Transverse colon (tissue), 4 donors: ENCODE measurements at regions not wholly inside any gene's neighbourhood (a gene's known extent, or its start where the extent isn't known, plus 50 kb on each side); places are given as distances from the start of the nearest gene placed in this dataset.

Experiments used
- CTCF ChIP-seq, 5 experiments: fragments of 200-600 bp in 3 of 5; fragments of 450-650 bp in 2 of 5; sonication (generic) in 3 of 5; IDR thresholded peaks; 1 replicate in 2 of 5; 2 replicates in 3 of 5; pipeline ENCODE4 v1.5.1; 2016 to 2017; ENCODE audit warnings: antibody characterized with exemption in 5 of 5, inconsistent platforms in 3 of 5, mild to moderate bottlenecking in 2 of 5, moderate library complexity in 1 of 5
- EP300 ChIP-seq: sonication (generic); formaldehyde crosslinking; IDR thresholded peaks from one replicate; pipeline ENCODE4 v1.6.1; 2017; ENCODE audit warnings: antibody characterized with exemption, low read depth
- POLR2A ChIP-seq: fragments of 450-650 bp; IDR thresholded peaks from one replicate; pipeline ENCODE4 v1.6.1; 2016; ENCODE audit warnings: antibody characterized with exemption, mild to moderate bottlenecking, moderate library complexity
- POLR2AphosphoS5 ChIP-seq, 3 donors: sonication (generic); formaldehyde crosslinking; IDR thresholded peaks; one replicate each; pipeline ENCODE4 v1.6.1; 2016; ENCODE audit warnings: antibody characterized with exemption in 3 of 3

DNA sequence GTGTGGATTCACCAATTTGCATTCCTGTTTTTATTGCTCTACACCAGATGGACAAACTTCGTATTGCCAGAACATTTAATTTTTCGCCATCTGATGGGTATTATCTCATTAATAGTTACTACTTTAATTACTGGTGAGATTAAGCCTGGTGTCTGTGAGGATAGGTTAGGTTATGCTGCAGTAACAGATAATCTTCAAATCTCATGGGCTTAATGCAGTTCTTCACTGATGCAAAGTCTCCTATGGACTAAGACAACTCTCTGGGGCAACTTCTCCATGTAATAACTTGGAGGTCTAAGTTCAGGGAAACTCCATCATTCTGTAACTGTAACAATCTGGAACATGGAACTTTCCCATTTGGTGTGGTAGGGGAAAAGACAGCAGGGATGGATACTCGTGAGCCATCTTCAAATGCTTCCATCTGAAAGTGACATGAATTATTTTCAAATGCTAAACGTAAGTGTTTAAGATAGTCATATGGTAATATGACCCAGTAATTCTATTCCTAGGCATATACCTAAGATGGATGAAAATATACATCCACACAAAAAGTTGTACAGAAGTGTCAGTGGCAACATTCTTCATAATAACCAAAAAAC, 111.6 kb downstream of the LEPR start:
- TF ChIP-seq CTCF (IDR thresholded peaks at IDR 0.05) (no peak), POLR2A (no peak), EP300 (no peak), POLR2AphosphoS5 (IDR thresholded peaks at IDR 0.05) (no peak)
